HG03064 (cell line): ENCODE measurements at regions not wholly inside any gene's neighbourhood (a gene's known extent, or its start where the extent isn't known, plus 50 kb on each side); places are given as distances from the start of the nearest gene placed in this dataset.

Source experiments
- ATAC-seq: cut with Tn5 transposase; IDR thresholded peaks from one replicate; pipeline ENCODE4 v1.9.1; 2021; ENCODE audit warnings: low read depth; ENCODE audit not compliant: unreplicated experiment

GRCh38 chr19:30082611-30083010, 140.6 kb downstream of the URI1 start:
- ATAC-seq, result no peak

GRCh38 chr19:30083125-30083681, 141.2 kb downstream of the URI1 start:
- no peak for ATAC-seq

GRCh38 chr19:30083701-30084156, 141.7 kb downstream of the URI1 start:
- no peak for ATAC-seq

GRCh38 chr19:30084390-30084819, 142.4 kb downstream of the URI1 start:
- no peak for ATAC-seq

GRCh38 chr19:30085394-30085793, 143.4 kb downstream of the URI1 start:
- ATAC-seq, result no peak

GRCh38 chr19:30086220-30086619, 144.2 kb downstream of the URI1 start:
- ATAC-seq, result no peak

GRCh38 chr19:30086916-30087315, 144.9 kb downstream of the URI1 start:
- no peak for ATAC-seq

GRCh38 chr19:30087381-30088138, 145.5 kb downstream of the URI1 start:
- ATAC-seq, result no peak

GRCh38 chr19:30088567-30088966, 146.5 kb downstream of the URI1 start:
- ATAC-seq, result no peak

GRCh38 chr19:30089086-30089665, 147.1 kb downstream of the URI1 start:
- no peak for ATAC-seq

- ATAC-seq, result no peak
Observed at GRCh38 chr19:30090476-30090875, 148.4 kb downstream of the URI1 start.

- ATAC-seq, result no peak
Observed at GRCh38 chr19:30090963-30091362, 148.9 kb downstream of the URI1 start.

- no peak for ATAC-seq
Observed at GRCh38 chr19:30091456-30091855, 149.4 kb downstream of the URI1 start.

- ATAC-seq, result no peak
Observed at GRCh38 chr19:30091856-30092255, 149.8 kb downstream of the URI1 start.

- ATAC-seq, result no peak
Observed at GRCh38 chr19:30092721-30093569, 150.9 kb downstream of the URI1 start.

GRCh38 chr19:30093966-30094755, 152.1 kb downstream of the URI1 start:
- ATAC-seq, result no peak

GRCh38 chr19:30094756-30095140, 152.7 kb downstream of the URI1 start:
- no peak for ATAC-seq

GRCh38 chr19:30095171-30095570, 153.1 kb downstream of the URI1 start:
- no peak for ATAC-seq

- no peak for ATAC-seq
Observed at GRCh38 chr19:30096596-30097370, 154.7 kb downstream of the URI1 start.
